NCI-H2029 (cell line): ENCODE measurements at regions not wholly inside any gene's neighbourhood (a gene's known extent, or its start where the extent isn't known, plus 50 kb on each side); places are given as distances from the start of the nearest gene placed in this dataset.

Experiments
- DNase-seq: peaks from one replicate; lab custom pipeline; 2025; lab: John Stamatoyannopoulos, UW

GRCh38 chrX:23540532-23540931 lies 126.8 kb upstream of the PRDX4 start:
- no peak for DNase-seq

- DNase-seq, result no peak
These were observed 119.1 kb upstream of the PRDX4 start for GRCh38 chrX:23548164-23548563.

- no peak for DNase-seq
These were observed 115.0 kb upstream of the PRDX4 start for GRCh38 chrX:23552303-23552702.

GRCh38 chrX:23554304-23554703 lies 113.0 kb upstream of the PRDX4 start:
- peak; percentile 18 for DNase-seq

GRCh38 chrX:23557070-23557469 lies 110.2 kb upstream of the PRDX4 start:
- DNase-seq, result no peak

GRCh38 chrX:23559975-23560374 lies 107.3 kb upstream of the PRDX4 start:
- DNase-seq, result no peak

GRCh38 chrX:23570674-23571343 lies 96.5 kb upstream of the PRDX4 start:
- DNase-seq, result no peak

- no peak for DNase-seq
These were observed 92.0 kb upstream of the PRDX4 start for GRCh38 chrX:23575281-23575680.

- DNase-seq, result no peak
These were observed 89.2 kb upstream of the PRDX4 start for GRCh38 chrX:23578079-23578478.

- no peak for DNase-seq
These were observed 77.8 kb upstream of the PRDX4 start for GRCh38 chrX:23589496-23589895.

- DNase-seq, result no peak
These were observed 74.6 kb upstream of the PRDX4 start for GRCh38 chrX:23592741-23593140.

GRCh38 chrX:23598575-23598974 lies 68.7 kb upstream of the PRDX4 start:
- DNase-seq, result no peak

- DNase-seq, result no peak
These were observed 63.8 kb upstream of the PRDX4 start for GRCh38 chrX:23603501-23603900.

GRCh38 chrX:23610495-23610894 lies 56.8 kb upstream of the PRDX4 start:
- DNase-seq, result no peak

GRCh38 chrX:23612846-23613245 lies 54.4 kb upstream of the PRDX4 start:
- no peak for DNase-seq

- peak; percentile 0 for DNase-seq
These were observed 50.9 kb upstream of the PRDX4 start for GRCh38 chrX:23616361-23616760.
